ENCODE measurements at regions not wholly inside any gene's neighbourhood (a gene's known extent, or its start where the extent isn't known, plus 50 kb on each side); places are given as distances from the start of the nearest gene placed in this dataset.

DNA sequence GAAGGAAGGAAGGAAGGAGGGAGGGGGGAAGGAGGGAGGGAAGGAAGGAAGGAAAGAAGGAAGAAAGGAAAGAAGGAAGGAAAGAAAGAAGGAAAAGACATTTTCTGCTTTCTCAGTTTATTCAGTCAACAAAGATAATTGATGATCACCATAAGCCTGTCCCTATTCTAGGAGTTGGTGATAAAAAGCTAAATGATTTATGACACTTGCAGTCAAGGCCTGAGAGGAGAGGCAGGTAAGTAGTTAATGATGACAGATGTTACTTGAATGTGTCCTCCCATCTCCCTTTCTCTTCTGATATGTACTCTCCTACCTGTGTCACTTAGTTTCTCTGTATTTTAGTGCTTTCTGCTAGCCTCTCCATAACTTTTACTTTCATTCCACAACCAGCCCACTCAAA lies 141.3 kb downstream of the SLITRK6 start:
- no TSS peak for BruUV-seq (replicated peaks)
- intact Hi-C loops (cut with micrococcal nuclease) = no loop called here
- no peak overlapping the region for H2BK120ac ChIP-seq (ENCODE audit: low read depth, low read length)

More for the DNA sequence above, 141.3 kb downstream of the SLITRK6 start:
- Histone ChIP-seq H3K9me1 (ENCODE audit: insufficient read depth, low read length) (no peaks in the 10 kb centered on the region), H2BK20ac (ENCODE audit: low read depth, low read length) (no peak overlapping the region), H4K91ac (ENCODE audit: insufficient read depth, low read depth, low read length) (no peak overlapping the region), H3K9ac (ENCODE audit: low read depth, low read length) (no peak overlapping the region), H3K4me1 (ENCODE audit: control insufficient read depth, insufficient read depth, low read length) (no peaks in the 10 kb centered on the region), H3K14ac (replicated peaks; ENCODE audit: low read depth, low read length) (no peak overlapping the region; the same call in 1 of the 2 replicates), H3K27me3 (ENCODE audit: control insufficient read depth, insufficient read depth, low read length) (no peaks in the 10 kb centered on the region), H3K4ac (ENCODE audit: low read depth, low read length) (no peak overlapping the region), H3K27ac (ENCODE audit: insufficient read depth, low read length) (no peak overlapping the region), H3K79me1 (ENCODE audit: low read depth in 1 of 2, low read length in 2 of 2) (no peaks in the 10 kb centered on the region), H3K4me3 (ENCODE audit: insufficient read depth, low read depth, low read length) (no peak overlapping the region), H3K9me3 (ENCODE audit: control insufficient read depth, insufficient read depth, low read length) (no peaks in the 10 kb centered on the region), H4K8ac (ENCODE audit: low read depth in 2 of 2, low read length in 2 of 2) (no peak overlapping the region), H2BK5ac (ENCODE audit: low read depth, low read length, poor library complexity, severe bottlenecking) (no peak overlapping the region), H3K56ac (ENCODE audit: extremely low read depth, insufficient read depth, low read length) (no peak overlapping the region), H3K18ac (ENCODE audit: low read depth, low read length) (no peak overlapping the region), H2BK15ac (ENCODE audit: low read depth, low read length) (no peak overlapping the region), H2AK5ac (ENCODE audit: low read depth, low read length) (no peak overlapping the region), H3K23ac (ENCODE audit: low read depth, low read length) (no peak overlapping the region), H3K36me3 (ENCODE audit: control insufficient read depth, insufficient read depth, low read length) (no peaks in the 10 kb centered on the region), H3K4me2 (ENCODE audit: low read depth, low read length) (no peak overlapping the region), H4K20me1 (ENCODE audit: insufficient read depth, low read length) (no peaks in the 10 kb centered on the region), H2AFZ (replicated peaks; ENCODE audit: low read length, poor library complexity) (no peak overlapping the region), H2AK9ac (replicated peaks; ENCODE audit: low read depth, low read length, poor library complexity) (no peak overlapping the region), H4K5ac (ENCODE audit: low read depth, low read length) (no peak overlapping the region)
- dilution Hi-C loops (cut with HindIII; ENCODE audit: low sequenced_read_pairs, unreplicated experiment) (no loop called here), in situ Hi-C loops (cut with MboI; ENCODE audit: low sequenced_read_pairs) (no loop called here)
- ChIA-PET CTCF (no interaction called here), POLR2A (ENCODE audit: unreplicated experiment) (no interaction called here)
- ATAC-seq (ENCODE audit: low read depth) = no peak
- TF ChIP-seq MAZ (IDR thresholded peaks at IDR 0.05; ENCODE audit: borderline replicate concordance, low read depth, low read length) (no peak), FOS (IDR thresholded peaks at IDR 0.05; ENCODE audit: low read depth, low read length) (no peak), SMC3 (IDR thresholded peaks at IDR 0.05; ENCODE audit: low read depth, low read length) (no peak), CEBPB (IDR thresholded peaks at IDR 0.05; ENCODE audit: low read depth, low read length) (no peak), MXI1 (IDR thresholded peaks at IDR 0.05; ENCODE audit: borderline replicate concordance, low read depth, low read length) (no peak), BHLHE40 (IDR thresholded peaks at IDR 0.05; ENCODE audit: low read depth, low read length) (no peak), NFE2L2 (IDR thresholded peaks at IDR 0.05; ENCODE audit: low read depth, low read length) (no peak)
- TF ChIP-seq, protein P1, sequence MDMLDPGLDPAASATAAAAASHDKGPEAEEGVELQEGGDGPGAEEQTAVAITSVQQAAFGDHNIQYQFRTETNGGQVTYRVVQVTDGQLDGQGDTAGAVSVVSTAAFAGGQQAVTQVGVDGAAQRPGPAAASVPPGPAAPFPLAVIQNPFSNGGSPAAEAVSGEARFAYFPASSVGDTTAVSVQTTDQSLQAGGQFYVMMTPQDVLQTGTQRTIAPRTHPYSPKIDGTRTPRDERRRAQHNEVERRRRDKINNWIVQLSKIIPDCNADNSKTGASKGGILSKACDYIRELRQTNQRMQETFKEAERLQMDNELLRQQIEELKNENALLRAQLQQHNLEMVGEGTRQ (IDR thresholded peaks at IDR 0.05; ENCODE audit: low read depth, low read length) = no peak
- no peak for DNase-seq

Data from IMR-90 (cell line).